ENCODE measurements at regions not wholly inside any gene's neighbourhood (a gene's known extent, or its start where the extent isn't known, plus 50 kb on each side); places are given as distances from the start of the nearest gene placed in this dataset.

- no peak overlapping the region for H3K18ac ChIP-seq (ENCODE audit: insufficient read length, low read depth, low read length)
- H3K9me3 Mint-ChIP-seq: 0 out of 5 replicates have a peak, but pooled peaks cover 0 to 3% of the 10 kb centered on the region in 2 experiments
- no peaks in the 10 kb centered on the region for H3K79me2 ChIP-seq (ENCODE audit: insufficient read depth, low read length)
- no peak overlapping the region for H3K14ac ChIP-seq (ENCODE audit: insufficient read depth, low read length)
- no peak overlapping the region for H3K4me2 ChIP-seq (ENCODE audit: insufficient read depth, insufficient read length, low read length)
- no peak overlapping the region for H3K23ac ChIP-seq (ENCODE audit: insufficient read length, low read depth, low read length)
- H3K23me2 ChIP-seq (ENCODE audit: insufficient read length, low read depth, low read length, poor library complexity, severe bottlenecking): no peaks in the 10 kb centered on the region
- no peak overlapping the region for H2BK20ac ChIP-seq (ENCODE audit: low read depth, low read length, poor library complexity, severe bottlenecking)
- no peak for DNase-seq
- H3K4me1 Mint-ChIP-seq: no peaks in the 10 kb centered on the region
- no peaks in the 10 kb centered on the region for H3K79me1 ChIP-seq (ENCODE audit: insufficient read depth, low read depth, low read length, poor library complexity, severe bottlenecking)
- no peak overlapping the region for H3K4ac ChIP-seq (ENCODE audit: low read depth, low read length)
- no peak overlapping the region for H2AFZ ChIP-seq (ENCODE audit: low read length)
- H4K91ac ChIP-seq (ENCODE audit: insufficient read length, low read depth, low read length): no peak overlapping the region
- no peak overlapping the region for H3K27ac ChIP-seq (ENCODE audit: insufficient read length, low read depth, low read length)
- WGBS (ENCODE audit: extremely low coverage, insufficient read length, low lambda C conversion rate): no CpG with 5 or more reads among the region's 3 CpGs
- H2BK15ac ChIP-seq (ENCODE audit: low read depth, low read length): no peak overlapping the region
- no peaks in the 10 kb centered on the region for H4K20me1 ChIP-seq (ENCODE audit: control insufficient read depth, insufficient read depth, insufficient read length)
- H3K27ac Mint-ChIP-seq: no peak overlapping the region
- no peak overlapping the region for H2BK12ac ChIP-seq (ENCODE audit: insufficient read length, low read depth, low read length)
- no peak overlapping the region for H3K4me3 Mint-ChIP-seq
- H3K27me3 Mint-ChIP-seq (ENCODE audit: low read depth): peaks cover 4% of the 10 kb centered on the region
- no peak overlapping the region for H4K8ac ChIP-seq (replicated peaks; ENCODE audit: insufficient read length, low read depth, low read length)
- H3T11ph ChIP-seq (ENCODE audit: low read length): no peak overlapping the region
- H2BK5ac ChIP-seq (ENCODE audit: insufficient read length, low read length): no peak overlapping the region
- no peaks in the 10 kb centered on the region for H3K9me3 ChIP-seq (ENCODE audit: control insufficient read depth, low read depth, low read length)
- H3K4me1 ChIP-seq (ENCODE audit: insufficient read depth, low read length): no peaks in the 10 kb centered on the region
- no peak overlapping the region for H3K56ac ChIP-seq (ENCODE audit: insufficient read length, low read depth, low read length)
- no peaks in the 10 kb centered on the region for H3K36me3 Mint-ChIP-seq (ENCODE audit: insufficient read depth in 1 of 3, low read depth in 3 of 3)
- H2AK5ac ChIP-seq (ENCODE audit: insufficient read length, low read length): no peak overlapping the region
- H2BK120ac ChIP-seq (ENCODE audit: low read depth, low read length, poor library complexity, severe bottlenecking): no peak overlapping the region
- H4K5ac ChIP-seq (ENCODE audit: insufficient read length, low read depth, low read length): no peak overlapping the region
- no peak overlapping the region for H3K9ac ChIP-seq (ENCODE audit: extremely low read depth, insufficient read length, low read length)
- H3K27me3 ChIP-seq (ENCODE audit: insufficient read depth, low read length): no peaks in the 10 kb centered on the region
- no peak for TF ChIP-seq CTCF (conservative IDR thresholded peaks at IDR 0.05)
These were observed 97.7 kb upstream of the FAM204A start for GRCh38 chr10:118439824-118440223.
